GM10248 (cell line): ENCODE measurements at regions not wholly inside any gene's neighbourhood (a gene's known extent, or its start where the extent isn't known, plus 50 kb on each side); places are given as distances from the start of the nearest gene placed in this dataset.

Experiments
- CTCF ChIA-PET: fragments of 300-600 bp; sonication (Branson Sonifier 250); formaldehyde crosslinking; extraction: SDS; loops from one replicate; lab custom pipeline; 2021; ENCODE audit warnings: antibody characterized with exemption; lab: Yijun Ruan, JAX
- POLR2A ChIA-PET: fragments of 350-650 bp; sonication (Branson Sonifier 250); formaldehyde crosslinking; extraction: SDS; loops from one replicate; lab custom pipeline; 2020; ENCODE audit warnings: antibody characterized with exemption; lab: Yijun Ruan, JAX
- DNase-seq: peaks from one replicate; pipeline ENCODE4 v3.0.0; 2012; ENCODE audit errors: extremely low spot score
- CTCF ChIP-seq: IDR thresholded peaks from 2 replicates; pipeline ENCODE4 v1.5.1; 2012; ENCODE audit warnings: mild to moderate bottlenecking, low read depth; ENCODE audit errors: extremely low read depth, missing control alignments, control extremely low read depth

- DNase-seq: no peak
- no peak for TF ChIP-seq CTCF
- CTCF ChIA-PET: no interaction called here
- POLR2A ChIA-PET: no interaction called here
Observed at GRCh38 chr20:21018576-21018975, 87.6 kb downstream of the LINC00237 start.

GRCh38 chr20:21017528-21018085, 88.6 kb downstream of the LINC00237 start:
- POLR2A ChIA-PET: no interaction called here
- no peak for DNase-seq
- CTCF ChIA-PET: no interaction called here
- TF ChIP-seq CTCF: no peak

GRCh38 chr20:21016751-21017150, 89.4 kb downstream of the LINC00237 start:
- no peak for DNase-seq
- TF ChIP-seq CTCF: no peak
- POLR2A ChIA-PET: no interaction called here
- CTCF ChIA-PET: no interaction called here

- no peak for DNase-seq
- ChIA-PET POLR2A (no interaction called here), CTCF (interaction anchor here (1.8 kb wide), 1 partner anchor 10 kb away, joined by 5 read pairs; no protein-coding TSS in a partner anchor)
- no peak for TF ChIP-seq CTCF
Observed at GRCh38 chr20:21014528-21014927, 91.6 kb downstream of the LINC00237 start.

- ChIA-PET CTCF (no interaction called here), POLR2A (no interaction called here)
Observed at GRCh38 chr20:21008951-21009350, 97.2 kb downstream of the LINC00237 start.

GRCh38 chr20:21006611-21007010, 99.5 kb downstream of the LINC00237 start:
- ChIA-PET POLR2A (no interaction called here), CTCF (no interaction called here)
- DNase-seq: no peak
- no peak for TF ChIP-seq CTCF

More at GRCh38 chr20:21008951-21009350, 97.2 kb downstream of the LINC00237 start:
- TF ChIP-seq CTCF: no peak
- no peak for DNase-seq
